Stimulated activated CD4-positive, alpha-beta T cell treated with anti-CD3 and anti-CD28 coated beads, Interleukin-12 subunit alpha, Interleukin-12 subunit beta, amount 100 ng/mL, for 4 hours (primary cell): ENCODE measurements at regions not wholly inside any gene's neighbourhood (a gene's known extent, or its start where the extent isn't known, plus 50 kb on each side); places are given as distances from the start of the nearest gene placed in this dataset.
A peak's percentile ranks its signal among the peaks of the same experiment; 100 is the strongest.
"Not testable (repeated sequence)": the region's sequence is repeated elsewhere in the genome, so short reads cannot be mapped to it uniquely, and the experiment has no call there.

Source experiments
- DNase-seq: peaks from one replicate; pipeline ENCODE4 v3.0.0-alpha.2; 2020

GRCh38 chr3:137820366-137820765 lies 56.3 kb downstream of the SOX14 start:
- DNase-seq, result no peak

- no peak for DNase-seq
Observed at GRCh38 chr3:137835096-137835495, 71.0 kb downstream of the SOX14 start.

- no peak for DNase-seq
Observed at GRCh38 chr3:137845194-137845593, 81.1 kb downstream of the SOX14 start.

- no peak for DNase-seq
Observed at GRCh38 chr3:137845666-137846065, 81.6 kb downstream of the SOX14 start.

- no peak for DNase-seq
Observed at GRCh38 chr3:137852391-137852830, 88.3 kb downstream of the SOX14 start.

- DNase-seq, result no peak
Observed at GRCh38 chr3:137854533-137855261, 90.6 kb downstream of the SOX14 start.

GRCh38 chr3:137866001-137866400 lies 101.9 kb downstream of the SOX14 start:
- DNase-seq, result no peak

- no peak for DNase-seq
Observed at GRCh38 chr3:137866933-137867332, 102.8 kb downstream of the SOX14 start.

GRCh38 chr3:137867611-137868010 lies 103.5 kb downstream of the SOX14 start:
- DNase-seq, result no peak

GRCh38 chr3:137869022-137869421 lies 104.9 kb downstream of the SOX14 start:
- DNase-seq, result no peak

GRCh38 chr3:137872589-137872988 lies 108.5 kb downstream of the SOX14 start:
- DNase-seq, result not testable (repeated sequence)

GRCh38 chr3:137896842-137897241 lies 113.1 kb upstream of the CLDN18 start:
- DNase-seq, result not testable (repeated sequence)

- DNase-seq, result no peak
Observed at GRCh38 chr3:137906985-137907649, 102.8 kb upstream of the CLDN18 start.

- DNase-seq, result no peak
Observed at GRCh38 chr3:137924628-137925027, 85.3 kb upstream of the CLDN18 start.

- DNase-seq, result no peak
Observed at GRCh38 chr3:137925080-137925479, 84.9 kb upstream of the CLDN18 start.

GRCh38 chr3:137926991-137927390 lies 83.0 kb upstream of the CLDN18 start:
- no peak for DNase-seq

GRCh38 chr3:137930976-137931375 lies 79.0 kb upstream of the CLDN18 start:
- DNase-seq, result no peak

GRCh38 chr3:137938876-137939275 lies 71.1 kb upstream of the CLDN18 start:
- DNase-seq, result no peak

GRCh38 chr3:137944593-137944992 lies 65.4 kb upstream of the CLDN18 start:
- no peak for DNase-seq

GRCh38 chr3:137946356-137946973 lies 63.5 kb upstream of the CLDN18 start:
- DNase-seq, result peak; percentile 39

GRCh38 chr3:137947117-137947516 lies 62.8 kb upstream of the CLDN18 start:
- DNase-seq, result no peak

- DNase-seq, result no peak
Observed at GRCh38 chr3:137948400-137949072, 61.4 kb upstream of the CLDN18 start.

GRCh38 chr3:137958636-137959035 lies 51.3 kb upstream of the CLDN18 start:
- DNase-seq, result no peak
